HFF-Myc (cell line): ENCODE measurements at regions not wholly inside any gene's neighbourhood (a gene's known extent, or its start where the extent isn't known, plus 50 kb on each side); places are given as distances from the start of the nearest gene placed in this dataset.

Experiments
- DNase-seq: peaks from one replicate; pipeline ENCODE4 v3.0.0-alpha.2; 2011; ENCODE audit warnings: low read depth; ENCODE audit errors: extremely low read depth
- H3K4me3 ChIP-seq: replicated peaks from 2 replicates; pipeline ENCODE4 v1.5.1; 2011; ENCODE audit warnings: low read depth, mild to moderate bottlenecking, control low read depth, low read length
- TF ChIP-seq, protein P1 (sequence below): IDR thresholded peaks from 2 replicates; pipeline ENCODE4 v1.5.1; 2012; ENCODE audit warnings: mild to moderate bottlenecking, low read depth, low read length, control low read depth; ENCODE audit errors: missing control alignments

DNA sequence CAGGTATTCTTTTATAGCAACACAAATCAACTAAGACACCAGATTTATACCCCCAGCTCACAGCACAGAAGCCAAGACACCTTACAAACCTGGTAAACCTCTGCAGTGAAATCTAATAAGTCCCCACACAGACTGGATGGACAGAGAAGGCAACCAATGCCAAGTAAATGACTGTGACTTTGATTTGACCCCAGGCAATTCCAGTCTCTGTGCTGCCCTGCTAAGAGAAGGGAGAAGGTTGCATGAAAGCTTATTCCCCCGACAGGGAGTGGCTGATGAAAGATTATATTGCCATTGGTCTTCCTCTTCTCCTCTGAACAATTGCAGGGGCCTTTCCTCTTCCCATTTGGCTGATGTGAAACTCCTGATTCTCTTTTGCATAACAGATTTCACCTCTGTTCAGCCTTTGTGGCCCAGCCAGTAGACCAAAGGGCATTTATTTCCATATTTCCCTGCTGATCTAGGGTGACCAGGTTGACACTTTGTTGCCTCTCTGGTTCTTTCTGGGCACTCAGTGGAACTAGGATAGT lies 107.6 kb downstream of the ADRB2 start:
- H3K4me3 ChIP-seq: no peak overlapping the region
- no peak for DNase-seq
- TF ChIP-seq, protein P1, sequence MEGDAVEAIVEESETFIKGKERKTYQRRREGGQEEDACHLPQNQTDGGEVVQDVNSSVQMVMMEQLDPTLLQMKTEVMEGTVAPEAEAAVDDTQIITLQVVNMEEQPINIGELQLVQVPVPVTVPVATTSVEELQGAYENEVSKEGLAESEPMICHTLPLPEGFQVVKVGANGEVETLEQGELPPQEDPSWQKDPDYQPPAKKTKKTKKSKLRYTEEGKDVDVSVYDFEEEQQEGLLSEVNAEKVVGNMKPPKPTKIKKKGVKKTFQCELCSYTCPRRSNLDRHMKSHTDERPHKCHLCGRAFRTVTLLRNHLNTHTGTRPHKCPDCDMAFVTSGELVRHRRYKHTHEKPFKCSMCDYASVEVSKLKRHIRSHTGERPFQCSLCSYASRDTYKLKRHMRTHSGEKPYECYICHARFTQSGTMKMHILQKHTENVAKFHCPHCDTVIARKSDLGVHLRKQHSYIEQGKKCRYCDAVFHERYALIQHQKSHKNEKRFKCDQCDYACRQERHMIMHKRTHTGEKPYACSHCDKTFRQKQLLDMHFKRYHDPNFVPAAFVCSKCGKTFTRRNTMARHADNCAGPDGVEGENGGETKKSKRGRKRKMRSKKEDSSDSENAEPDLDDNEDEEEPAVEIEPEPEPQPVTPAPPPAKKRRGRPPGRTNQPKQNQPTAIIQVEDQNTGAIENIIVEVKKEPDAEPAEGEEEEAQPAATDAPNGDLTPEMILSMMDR: no peak

DNA sequence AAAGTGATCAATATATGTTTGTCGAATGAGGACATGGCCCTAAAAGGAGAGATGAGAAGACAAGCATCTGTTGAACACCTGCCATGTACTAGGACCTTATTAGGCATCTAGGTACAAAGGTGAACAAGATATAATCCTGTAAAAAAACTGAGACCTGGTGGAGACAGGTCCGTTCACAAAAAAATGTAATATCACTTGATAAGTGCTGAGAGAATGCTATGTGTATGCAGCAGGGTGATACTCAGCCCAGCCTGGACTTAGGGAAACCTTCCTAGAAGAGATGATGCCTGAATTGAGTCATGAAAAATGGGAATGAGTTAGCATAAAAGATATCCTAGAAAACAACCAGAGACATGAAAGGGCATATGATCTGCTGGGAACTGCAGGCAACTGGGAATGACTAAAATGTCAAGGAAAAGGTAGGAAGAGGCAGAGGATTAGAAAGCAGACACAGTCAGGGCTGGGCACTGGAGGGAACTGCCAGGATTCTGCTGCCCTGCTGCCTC lies 108.5 kb downstream of the ADRB2 start:
- no peak for DNase-seq
- TF ChIP-seq, protein P1: no peak
- H3K4me3 ChIP-seq: no peak overlapping the region

DNA sequence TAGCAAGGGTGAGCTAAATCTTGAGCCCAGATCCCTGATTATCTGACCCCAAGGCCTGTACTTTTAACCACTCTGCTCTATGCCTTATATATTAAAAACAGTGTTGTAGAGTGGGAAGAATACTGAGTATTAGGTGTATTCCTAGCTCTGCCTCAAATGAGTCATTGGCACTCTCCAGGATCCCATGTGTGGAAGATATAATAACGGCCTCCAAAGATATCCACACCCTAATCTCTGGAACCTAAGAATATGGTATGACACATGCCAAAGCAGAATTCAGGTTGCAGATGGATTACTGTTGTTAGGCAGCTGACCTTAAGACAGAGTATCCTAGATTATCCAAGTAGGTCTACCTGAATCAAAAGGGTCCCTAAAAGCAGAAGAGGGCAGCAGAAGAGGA lies 110.8 kb downstream of the ADRB2 start:
- H3K4me3 ChIP-seq: no peak overlapping the region
- DNase-seq: no peak
- TF ChIP-seq, protein P1: no peak

DNA sequence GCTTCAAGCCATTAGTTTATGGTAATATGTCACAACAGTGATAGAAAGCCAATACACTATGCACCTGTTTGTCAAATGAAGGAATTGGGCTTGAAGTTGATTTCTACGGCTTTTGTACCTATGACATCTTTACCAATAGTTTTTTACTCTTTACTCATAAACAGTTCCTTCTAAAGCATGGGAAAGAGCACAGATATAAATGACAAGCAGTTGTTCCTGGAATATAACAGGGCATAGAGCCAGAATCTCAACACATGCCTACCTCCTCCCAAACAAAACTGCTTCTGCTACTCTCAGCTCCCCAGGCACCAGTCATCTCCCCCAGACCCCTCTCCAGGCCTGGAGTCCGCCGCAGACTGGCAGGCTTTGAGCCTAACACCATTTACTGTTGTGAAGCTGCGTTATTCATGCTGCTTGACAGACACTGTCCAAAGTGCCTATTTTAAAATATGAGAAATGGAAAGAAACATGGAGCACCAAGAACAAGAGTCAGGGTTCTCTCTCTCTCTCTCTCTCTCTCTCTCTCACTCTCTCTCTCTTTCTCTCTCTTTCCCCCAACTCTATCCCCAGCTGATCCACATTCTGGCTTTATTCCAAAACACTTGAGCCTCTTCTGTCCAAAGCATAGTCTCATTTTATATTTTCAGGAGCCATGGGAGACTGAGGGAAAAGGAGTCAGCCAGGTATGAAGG lies 111.6 kb downstream of the ADRB2 start:
- TF ChIP-seq, protein P1: no peak

DNA sequence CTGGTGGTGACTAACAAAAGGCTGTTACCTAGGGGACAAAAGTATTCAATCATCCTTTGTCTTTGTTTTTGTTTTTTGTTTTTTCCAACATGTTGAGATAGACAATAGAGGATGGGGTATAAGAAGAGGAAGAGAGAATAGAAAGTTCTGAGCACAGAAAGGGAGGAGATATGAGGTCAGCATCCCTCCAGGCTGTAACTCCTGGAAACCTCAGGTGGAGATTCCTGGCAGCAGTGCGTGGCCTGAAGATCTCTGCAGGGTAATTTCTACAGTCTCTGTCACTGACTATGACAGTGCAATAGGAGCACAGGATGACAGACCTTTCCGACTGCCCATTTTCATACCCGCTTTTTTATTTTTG lies 112.1 kb downstream of the ADRB2 start:
- no peak overlapping the region for H3K4me3 ChIP-seq
- TF ChIP-seq, protein P1: no peak
- DNase-seq: no peak

More for the DNA sequence above, 111.6 kb downstream of the ADRB2 start:
- no peak overlapping the region for H3K4me3 ChIP-seq
- no peak for DNase-seq

DNA sequence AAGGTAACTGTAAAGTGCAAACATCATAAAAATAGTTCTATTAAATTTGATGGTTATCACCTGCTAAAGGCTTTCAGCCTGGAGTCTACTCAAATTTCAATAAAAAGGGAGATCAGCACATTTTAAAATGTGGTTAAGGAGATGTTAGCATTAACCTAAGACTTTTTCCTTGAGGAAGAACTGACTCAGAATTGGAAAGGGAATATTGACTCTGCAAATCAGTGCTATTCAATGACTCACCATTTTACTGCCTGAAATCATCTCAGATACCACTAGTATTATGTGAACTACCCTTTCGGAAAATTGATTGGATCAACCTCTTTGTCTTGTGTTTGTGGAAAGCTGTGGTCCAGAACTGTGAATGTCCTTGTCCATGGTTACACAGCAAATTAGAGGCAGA lies 113.3 kb downstream of the ADRB2 start:
- DNase-seq: peak; percentile 17
- H3K4me3 ChIP-seq: no peak overlapping the region
- TF ChIP-seq, protein P1: no peak
